ENCODE measurements at regions not wholly inside any gene's neighbourhood (a gene's known extent, or its start where the extent isn't known, plus 50 kb on each side); places are given as distances from the start of the nearest gene placed in this dataset.

DNA sequence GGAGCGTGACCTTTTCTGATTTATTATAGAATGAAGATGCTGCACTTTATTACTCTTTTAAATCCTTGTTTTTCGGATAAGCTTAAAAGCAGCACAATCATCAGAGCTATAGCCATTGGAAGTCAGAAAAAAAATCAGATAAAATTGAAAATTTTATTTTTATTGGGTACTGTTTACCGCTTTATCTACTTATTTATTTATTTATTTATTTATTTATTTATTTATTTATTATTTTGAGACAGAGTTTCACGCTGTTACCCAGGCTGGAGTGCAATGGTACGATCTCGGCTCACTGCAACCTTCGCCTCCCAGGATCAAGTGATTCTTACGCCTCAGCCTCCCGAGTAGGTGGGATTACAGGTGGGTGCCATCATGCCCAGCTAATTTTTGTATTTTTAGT lies 83.1 kb upstream of the CHRM3 start (continued):
- no peak for TF ChIP-seq ZNF302 (tag by site-specific recombination; IDR thresholded peaks at IDR 0.05; ENCODE audit: low read depth)
- peak; percentile 93 for TF ChIP-seq ZNF555 (tag by site-specific recombination; conservative IDR thresholded peaks at IDR 0.05)
- 0 out of 2 replicates have a peak, but pooled peaks have one; percentile 43 for TF ChIP-seq ZNF19 (tag by site-specific recombination; IDR thresholded peaks at IDR 0.05; ENCODE audit: low read depth)
- TF ChIP-seq ZBTB21 (tag by site-specific recombination; IDR thresholded peaks at IDR 0.05) = no peak
- no peak for TF ChIP-seq ZNF248 (tag by site-specific recombination; IDR thresholded peaks at IDR 0.05)

DNA sequence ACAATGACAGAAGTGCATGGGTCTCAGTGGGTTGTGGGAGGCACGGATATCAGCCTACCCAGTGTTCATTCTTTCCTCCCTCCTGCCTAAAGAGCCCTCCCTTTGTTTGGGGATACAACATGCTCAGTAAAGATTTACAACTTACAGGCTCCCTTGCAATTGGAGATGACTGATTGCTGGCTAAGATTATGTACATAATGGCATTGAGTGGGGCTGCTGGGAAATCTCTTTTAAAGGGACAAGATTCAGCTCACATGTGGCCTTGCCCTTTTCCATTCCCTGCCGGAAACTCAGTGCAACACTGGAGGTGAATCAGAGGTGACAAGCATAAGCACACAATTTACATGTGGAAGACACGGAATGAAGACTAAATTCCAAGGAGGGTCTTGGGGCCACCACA lies 83.7 kb upstream of the CHRM3 start:
- Histone ChIP-seq H3K27ac (ENCODE audit: extremely low read depth, low read depth, low read length) (no peak overlapping the region), H3K9me3 (ENCODE audit: control insufficient read depth, insufficient read depth, low read depth, low read length) (no peaks in the 10 kb centered on the region), H3K36me3 (ENCODE audit: control insufficient read depth in 2 of 2, insufficient read depth in 1 of 2, low read length in 2 of 2) (no peaks in the 10 kb centered on the region), H3K4me3 (ENCODE audit: low read depth, low read length) (no peak overlapping the region), H3K4me1 (ENCODE audit: control insufficient read depth, insufficient read depth, low read length) (no peaks in the 10 kb centered on the region)
- CTCF ChIA-PET = interaction anchor here (0.7 kb wide), 1 partner anchor 15 kb away, joined by 3 read pairs; no protein-coding TSS in a partner anchor
- POLR2A ChIA-PET = no interaction called here
- TF ChIP-seq, protein P1, sequence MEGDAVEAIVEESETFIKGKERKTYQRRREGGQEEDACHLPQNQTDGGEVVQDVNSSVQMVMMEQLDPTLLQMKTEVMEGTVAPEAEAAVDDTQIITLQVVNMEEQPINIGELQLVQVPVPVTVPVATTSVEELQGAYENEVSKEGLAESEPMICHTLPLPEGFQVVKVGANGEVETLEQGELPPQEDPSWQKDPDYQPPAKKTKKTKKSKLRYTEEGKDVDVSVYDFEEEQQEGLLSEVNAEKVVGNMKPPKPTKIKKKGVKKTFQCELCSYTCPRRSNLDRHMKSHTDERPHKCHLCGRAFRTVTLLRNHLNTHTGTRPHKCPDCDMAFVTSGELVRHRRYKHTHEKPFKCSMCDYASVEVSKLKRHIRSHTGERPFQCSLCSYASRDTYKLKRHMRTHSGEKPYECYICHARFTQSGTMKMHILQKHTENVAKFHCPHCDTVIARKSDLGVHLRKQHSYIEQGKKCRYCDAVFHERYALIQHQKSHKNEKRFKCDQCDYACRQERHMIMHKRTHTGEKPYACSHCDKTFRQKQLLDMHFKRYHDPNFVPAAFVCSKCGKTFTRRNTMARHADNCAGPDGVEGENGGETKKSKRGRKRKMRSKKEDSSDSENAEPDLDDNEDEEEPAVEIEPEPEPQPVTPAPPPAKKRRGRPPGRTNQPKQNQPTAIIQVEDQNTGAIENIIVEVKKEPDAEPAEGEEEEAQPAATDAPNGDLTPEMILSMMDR (tag by site-specific recombination; IDR thresholded peaks at IDR 0.05) = no peak
- no peak for TF ChIP-seq ZNF621 (tag by site-specific recombination; IDR thresholded peaks at IDR 0.05)
- TF ChIP-seq, protein P2, sequence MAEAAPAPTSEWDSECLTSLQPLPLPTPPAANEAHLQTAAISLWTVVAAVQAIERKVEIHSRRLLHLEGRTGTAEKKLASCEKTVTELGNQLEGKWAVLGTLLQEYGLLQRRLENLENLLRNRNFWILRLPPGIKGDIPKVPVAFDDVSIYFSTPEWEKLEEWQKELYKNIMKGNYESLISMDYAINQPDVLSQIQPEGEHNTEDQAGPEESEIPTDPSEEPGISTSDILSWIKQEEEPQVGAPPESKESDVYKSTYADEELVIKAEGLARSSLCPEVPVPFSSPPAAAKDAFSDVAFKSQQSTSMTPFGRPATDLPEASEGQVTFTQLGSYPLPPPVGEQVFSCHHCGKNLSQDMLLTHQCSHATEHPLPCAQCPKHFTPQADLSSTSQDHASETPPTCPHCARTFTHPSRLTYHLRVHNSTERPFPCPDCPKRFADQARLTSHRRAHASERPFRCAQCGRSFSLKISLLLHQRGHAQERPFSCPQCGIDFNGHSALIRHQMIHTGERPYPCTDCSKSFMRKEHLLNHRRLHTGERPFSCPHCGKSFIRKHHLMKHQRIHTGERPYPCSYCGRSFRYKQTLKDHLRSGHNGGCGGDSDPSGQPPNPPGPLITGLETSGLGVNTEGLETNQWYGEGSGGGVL (tag by site-specific recombination; IDR thresholded peaks at IDR 0.05) = no peak
- TF ChIP-seq, protein P3, sequence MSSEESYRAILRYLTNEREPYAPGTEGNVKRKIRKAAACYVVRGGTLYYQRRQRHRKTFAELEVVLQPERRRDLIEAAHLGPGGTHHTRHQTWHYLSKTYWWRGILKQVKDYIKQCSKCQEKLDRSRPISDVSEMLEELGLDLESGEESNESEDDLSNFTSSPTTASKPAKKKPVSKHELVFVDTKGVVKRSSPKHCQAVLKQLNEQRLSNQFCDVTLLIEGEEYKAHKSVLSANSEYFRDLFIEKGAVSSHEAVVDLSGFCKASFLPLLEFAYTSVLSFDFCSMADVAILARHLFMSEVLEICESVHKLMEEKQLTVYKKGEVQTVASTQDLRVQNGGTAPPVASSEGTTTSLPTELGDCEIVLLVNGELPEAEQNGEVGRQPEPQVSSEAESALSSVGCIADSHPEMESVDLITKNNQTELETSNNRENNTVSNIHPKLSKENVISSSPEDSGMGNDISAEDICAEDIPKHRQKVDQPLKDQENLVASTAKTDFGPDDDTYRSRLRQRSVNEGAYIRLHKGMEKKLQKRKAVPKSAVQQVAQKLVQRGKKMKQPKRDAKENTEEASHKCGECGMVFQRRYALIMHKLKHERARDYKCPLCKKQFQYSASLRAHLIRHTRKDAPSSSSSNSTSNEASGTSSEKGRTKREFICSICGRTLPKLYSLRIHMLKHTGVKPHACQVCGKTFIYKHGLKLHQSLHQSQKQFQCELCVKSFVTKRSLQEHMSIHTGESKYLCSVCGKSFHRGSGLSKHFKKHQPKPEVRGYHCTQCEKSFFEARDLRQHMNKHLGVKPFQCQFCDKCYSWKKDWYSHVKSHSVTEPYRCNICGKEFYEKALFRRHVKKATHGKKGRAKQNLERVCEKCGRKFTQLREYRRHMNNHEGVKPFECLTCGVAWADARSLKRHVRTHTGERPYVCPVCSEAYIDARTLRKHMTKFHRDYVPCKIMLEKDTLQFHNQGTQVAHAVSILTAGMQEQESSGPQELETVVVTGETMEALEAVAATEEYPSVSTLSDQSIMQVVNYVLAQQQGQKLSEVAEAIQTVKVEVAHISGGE (tag by site-specific recombination; conservative IDR thresholded peaks at IDR 0.05; ENCODE audit: low read depth) = no peak
- TF ChIP-seq, protein P4, sequence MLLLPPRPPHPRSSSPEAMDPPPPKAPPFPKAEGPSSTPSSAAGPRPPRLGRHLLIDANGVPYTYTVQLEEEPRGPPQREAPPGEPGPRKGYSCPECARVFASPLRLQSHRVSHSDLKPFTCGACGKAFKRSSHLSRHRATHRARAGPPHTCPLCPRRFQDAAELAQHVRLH (tag by site-specific recombination; IDR thresholded peaks at IDR 0.05) = no peak
- TF ChIP-seq, protein P5, sequence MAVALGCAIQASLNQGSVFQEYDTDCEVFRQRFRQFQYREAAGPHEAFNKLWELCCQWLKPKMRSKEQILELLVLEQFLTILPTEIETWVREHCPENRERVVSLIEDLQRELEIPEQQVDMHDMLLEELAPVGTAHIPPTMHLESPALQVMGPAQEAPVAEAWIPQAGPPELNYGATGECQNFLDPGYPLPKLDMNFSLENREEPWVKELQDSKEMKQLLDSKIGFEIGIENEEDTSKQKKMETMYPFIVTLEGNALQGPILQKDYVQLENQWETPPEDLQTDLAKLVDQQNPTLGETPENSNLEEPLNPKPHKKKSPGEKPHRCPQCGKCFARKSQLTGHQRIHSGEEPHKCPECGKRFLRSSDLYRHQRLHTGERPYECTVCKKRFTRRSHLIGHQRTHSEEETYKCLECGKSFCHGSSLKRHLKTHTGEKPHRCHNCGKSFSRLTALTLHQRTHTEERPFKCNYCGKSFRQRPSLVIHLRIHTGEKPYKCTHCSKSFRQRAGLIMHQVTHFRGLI (tag by site-specific recombination; IDR thresholded peaks at IDR 0.05) = no peak

DNA sequence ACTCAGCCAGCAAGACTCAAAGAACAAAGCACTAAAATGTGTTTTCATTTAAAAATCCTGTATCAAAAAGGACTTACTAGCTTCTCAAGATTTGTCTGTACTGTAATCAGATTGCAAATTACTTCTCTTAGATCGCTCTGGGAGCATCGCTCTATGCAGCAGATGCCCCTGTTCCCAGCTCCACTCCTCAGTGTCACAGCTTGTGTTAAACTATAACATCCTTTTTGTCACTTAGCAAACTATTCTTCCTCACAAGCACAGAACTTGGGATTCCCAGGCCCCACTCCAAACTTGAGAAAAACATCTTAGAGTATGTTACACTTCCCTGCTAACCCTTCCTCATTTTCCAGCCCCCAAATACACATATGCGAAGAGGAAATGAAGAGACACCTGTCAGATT lies 85.1 kb upstream of the CHRM3 start:
- ChIA-PET POLR2A (no interaction called here), CTCF (no interaction called here)
- Histone ChIP-seq H3K4me1 (ENCODE audit: control insufficient read depth, insufficient read depth, low read length) (no peaks in the 10 kb centered on the region), H3K27ac (ENCODE audit: extremely low read depth, low read depth, low read length) (no peak overlapping the region), H3K4me3 (ENCODE audit: low read depth, low read length) (no peak overlapping the region), H3K9me3 (ENCODE audit: control insufficient read depth, insufficient read depth, low read depth, low read length) (no peaks in the 10 kb centered on the region), H3K36me3 (ENCODE audit: control insufficient read depth in 2 of 2, insufficient read depth in 1 of 2, low read length in 2 of 2) (no peaks in the 10 kb centered on the region)
- no peak for TF ChIP-seq ZNF777 (tag by site-specific recombination; IDR thresholded peaks at IDR 0.05; ENCODE audit: borderline replicate concordance)
- TF ChIP-seq, protein P6, sequence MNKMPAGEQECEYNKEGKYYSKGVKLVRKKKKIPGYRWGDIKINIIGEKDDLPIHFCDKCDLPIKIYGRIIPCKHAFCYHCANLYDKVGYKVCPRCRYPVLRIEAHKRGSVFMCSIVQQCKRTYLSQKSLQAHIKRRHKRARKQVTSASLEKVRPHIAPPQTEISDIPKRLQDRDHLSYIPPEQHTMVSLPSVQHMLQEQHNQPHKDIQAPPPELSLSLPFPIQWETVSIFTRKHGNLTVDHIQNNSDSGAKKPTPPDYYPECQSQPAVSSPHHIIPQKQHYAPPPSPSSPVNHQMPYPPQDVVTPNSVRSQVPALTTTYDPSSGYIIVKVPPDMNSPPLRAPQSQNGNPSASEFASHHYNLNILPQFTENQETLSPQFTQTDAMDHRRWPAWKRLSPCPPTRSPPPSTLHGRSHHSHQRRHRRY (tag by site-specific recombination; IDR thresholded peaks at IDR 0.05) = no peak
- no peak for TF ChIP-seq ZNF623 (tag by site-specific recombination; IDR thresholded peaks at IDR 0.05)
- TF ChIP-seq MYNN (tag by site-specific recombination; IDR thresholded peaks at IDR 0.05; ENCODE audit: borderline replicate concordance) = no peak
- TF ChIP-seq, protein P4 (tag by site-specific recombination; IDR thresholded peaks at IDR 0.05) = no peak
- TF ChIP-seq, protein P7, sequence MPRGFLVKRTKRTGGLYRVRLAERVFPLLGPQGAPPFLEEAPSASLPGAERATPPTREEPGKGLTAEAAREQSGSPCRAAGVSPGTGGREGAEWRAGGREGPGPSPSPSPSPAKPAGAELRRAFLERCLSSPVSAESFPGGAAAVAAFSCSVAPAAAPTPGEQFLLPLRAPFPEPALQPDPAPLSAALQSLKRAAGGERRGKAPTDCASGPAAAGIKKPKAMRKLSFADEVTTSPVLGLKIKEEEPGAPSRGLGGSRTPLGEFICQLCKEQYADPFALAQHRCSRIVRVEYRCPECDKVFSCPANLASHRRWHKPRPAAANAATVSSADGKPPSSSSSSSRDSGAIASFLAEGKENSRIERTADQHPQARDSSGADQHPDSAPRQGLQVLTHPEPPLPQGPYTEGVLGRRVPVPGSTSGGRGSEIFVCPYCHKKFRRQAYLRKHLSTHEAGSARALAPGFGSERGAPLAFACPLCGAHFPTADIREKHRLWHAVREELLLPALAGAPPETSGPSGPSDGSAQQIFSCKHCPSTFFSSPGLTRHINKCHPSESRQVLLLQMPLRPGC (tag by site-specific recombination; IDR thresholded peaks at IDR 0.05) = no peak
